Endothelial cell of umbilical vein (primary cell): ENCODE measurements at regions not wholly inside any gene's neighbourhood (a gene's known extent, or its start where the extent isn't known, plus 50 kb on each side); places are given as distances from the start of the nearest gene placed in this dataset.

Source experiments
- BruUV-seq: library from RNA; stranded (reverse); fragments of 400-500 nt; replicated peaks from 2 replicates; lab custom pipeline; 2021; lab: Mats Ljungman, UMichigan
- CTCF ChIA-PET: fragments of 300-600, 350-600 bp; sonication (Branson Sonifier 250); formaldehyde crosslinking; loops from one replicate; lab custom pipeline; 2021; ENCODE audit warnings: antibody characterized with exemption, inconsistent platforms; lab: Charles Lee
- POLR2A ChIA-PET: fragments of 300-600, 350-600 bp; sonication (Branson Sonifier 250); formaldehyde crosslinking; loops from one replicate; lab custom pipeline; 2021; ENCODE audit warnings: antibody characterized with exemption, inconsistent platforms; lab: Charles Lee
- DNase-seq: peaks from one replicate; pipeline ENCODE4 v3.0.0-alpha.2; 2011; ENCODE audit warnings: low read depth, low spot score
- FAIRE-seq: peaks from 2 replicates; lab custom pipeline; 2011; peaks lifted over from hg19 to GRCh38; lab: Jason Lieb, UNC
- H2AFZ ChIP-seq: 2 replicates; pipeline ENCODE4 v1.6.0; 2012; ENCODE audit warnings: low read depth, low read length, control low read depth, inconsistent platforms
- H3K27ac ChIP-seq: 2 replicates; pipeline ENCODE4 v1.5.1; 2011; ENCODE audit warnings: low read depth, mild to moderate bottlenecking, control low read depth, low read length, moderate library complexity; ENCODE audit not compliant: insufficient read depth
- H3K27me3 ChIP-seq, 2 experiments: 2 replicates each; pipeline versions ENCODE4 v1.6.0 to v1.6.1; 2011; ENCODE audit warnings: low read length in 2 of 2, mixed read lengths in 1 of 2; ENCODE audit not compliant: control insufficient read depth in 2 of 2, insufficient read depth in 2 of 2
- H3K36me3 ChIP-seq, 2 experiments: 2 replicates in 1 of 2; 3 replicates in 1 of 2; pipeline ENCODE4 v1.5.1; 2011; ENCODE audit warnings: low read length in 2 of 2, mild to moderate bottlenecking in 1 of 2, moderate library complexity in 1 of 2; ENCODE audit not compliant: control insufficient read depth in 2 of 2, insufficient read depth in 2 of 2; ENCODE audit errors: extremely low read depth in 1 of 2
- H3K4me1 ChIP-seq: 3 replicates; pipeline ENCODE4 v1.5.1; 2011; ENCODE audit warnings: mild to moderate bottlenecking, low read length; ENCODE audit not compliant: control insufficient read depth, insufficient read depth; ENCODE audit errors: extremely low read depth
- H3K4me2 ChIP-seq: 2 replicates; pipeline ENCODE4 v1.6.1; 2011; ENCODE audit warnings: low read length, control low read depth, mixed read lengths; ENCODE audit not compliant: insufficient read depth
- H3K4me3 ChIP-seq, 3 experiments: fragments of 200-600 bp in 1 of 3; sonication (generic), shearing (Covaris generic) in 1 of 3; replicated peaks in 1 of 3; 2 replicates each; pipeline ENCODE4 v1.5.1; 2011 to 2016; ENCODE audit warnings: control low read depth in 3 of 3, low read length in 3 of 3, mild to moderate bottlenecking in 2 of 3, inconsistent platforms in 1 of 3, low read depth in 1 of 3, moderate library complexity in 1 of 3; ENCODE audit not compliant: insufficient read depth in 1 of 3
- H3K79me2 ChIP-seq: 2 replicates; pipeline ENCODE4 v1.6.0; 2012; ENCODE audit warnings: low read length, inconsistent platforms; ENCODE audit not compliant: control insufficient read depth, insufficient read depth
- H3K9ac ChIP-seq: replicated peaks from 2 replicates; pipeline ENCODE3; 2011; ENCODE audit warnings: low read length, control low read depth; ENCODE audit not compliant: insufficient read depth; ENCODE audit errors: extremely low read depth
- H3K9me1 ChIP-seq: replicated peaks from 3 replicates; pipeline ENCODE4 v1.6.0; 2011; ENCODE audit warnings: mild to moderate bottlenecking, low read length; ENCODE audit not compliant: control insufficient read depth, insufficient read depth; ENCODE audit errors: extremely low read depth
- H3K9me3 ChIP-seq: replicated peaks from 2 replicates; pipeline ENCODE4 v1.5.1; 2012; ENCODE audit warnings: low read length, inconsistent platforms; ENCODE audit not compliant: control insufficient read depth, insufficient read depth
- H4K20me1 ChIP-seq: replicated peaks from 2 replicates; pipeline ENCODE3; 2011; ENCODE audit warnings: mild to moderate bottlenecking, low read length; ENCODE audit not compliant: control insufficient read depth, insufficient read depth; ENCODE audit errors: extremely low read depth
- CTCF ChIP-seq, 2 donors: IDR thresholded peaks; 1 replicate in 1 of 2; 2 replicates in 1 of 2; pipeline ENCODE4 v1.5.1; 2011; ENCODE audit warnings: low read length in 2 of 2, mild to moderate bottlenecking in 2 of 2, moderate library complexity in 2 of 2, control low read depth in 1 of 2, inconsistent platforms in 1 of 2, low read depth in 1 of 2; ENCODE audit not compliant: insufficient read depth in 1 of 2; ENCODE audit errors: extremely low read depth in 1 of 2
- EZH2 ChIP-seq: IDR thresholded peaks from 2 replicates; pipeline ENCODE4 v1.6.1; 2012; ENCODE audit warnings: borderline replicate concordance, low read depth, mild to moderate bottlenecking, moderate library complexity, low read length, inconsistent platforms; ENCODE audit not compliant: severe bottlenecking
- FOS ChIP-seq: IDR thresholded peaks from 2 replicates; pipeline ENCODE4 v1.6.1; 2011; ENCODE audit warnings: mild to moderate bottlenecking, low read length, moderate library complexity, borderline replicate concordance; ENCODE audit not compliant: insufficient read depth
- MYC ChIP-seq: IDR thresholded peaks from one replicate; pipeline ENCODE4 v1.6.1; 2011; ENCODE audit warnings: mild to moderate bottlenecking, low read depth, low read length
- POLR2A ChIP-seq: IDR thresholded peaks from 2 replicates; pipeline ENCODE4 v1.6.1; 2012; ENCODE audit warnings: low read depth, mild to moderate bottlenecking, control low read depth, low read length
- POLR2AphosphoS5 ChIP-seq: IDR thresholded peaks from 2 replicates; pipeline ENCODE4 v1.6.1; 2012; ENCODE audit warnings: low read depth, mild to moderate bottlenecking, control low read depth, low read length, moderate library complexity; ENCODE audit not compliant: insufficient read depth
- dilution Hi-C: fragments of 300-500 bp; cut with MboI; formaldehyde crosslinking; loops from one replicate; pipeline ENCODE4 v1.15.0; 2019; ENCODE audit warnings: low sequenced_read_pairs; ENCODE audit not compliant: extremely low pct_ligation_motif_present
- intact Hi-C: fragments of 100-400 bp; cut with micrococcal nuclease; formaldehyde crosslinking; loops from one replicate; pipeline ENCODE4 v1.10.0; 2022

GRCh38 chr12:91935296-91935695 lies 210.3 kb downstream of the BTG1 start:
- dilution Hi-C loops = no loop called here
- intact Hi-C loops = no loop called here

GRCh38 chr12:91931111-91931510 lies 214.5 kb downstream of the BTG1 start:
- POLR2A ChIA-PET = no interaction called here
- BruUV-seq = no TSS peak
- no peak for FAIRE-seq

More at GRCh38 chr12:91935296-91935695, 210.3 kb downstream of the BTG1 start:
- no peak for TF ChIP-seq POLR2AphosphoS5
- no peak overlapping the region for H3K27ac ChIP-seq
- no peak overlapping the region for H3K9ac ChIP-seq
- H3K9me1 ChIP-seq = no peaks in the 10 kb centered on the region
- no peak overlapping the region for H3K4me3 ChIP-seq
- H2AFZ ChIP-seq = no peak overlapping the region
- no peak overlapping the region for H3K4me2 ChIP-seq
- no peak for FAIRE-seq
- H3K27me3 ChIP-seq = no peaks in the 10 kb centered on the region
- H4K20me1 ChIP-seq = no peaks in the 10 kb centered on the region
- no peaks in the 10 kb centered on the region for H3K79me2 ChIP-seq
- CTCF ChIA-PET = interaction anchor here (2.4 kb wide), 1 partner anchor 553 kb away, joined by 6 read pairs; no protein-coding TSS in a partner anchor
- no peaks in the 10 kb centered on the region for H3K36me3 ChIP-seq
- POLR2A ChIA-PET = no interaction called here
- no peaks in the 10 kb centered on the region for H3K9me3 ChIP-seq
- DNase-seq = no peak
- no peaks in the 10 kb centered on the region for H3K4me1 ChIP-seq
- no TSS peak for BruUV-seq

More at GRCh38 chr12:91931111-91931510, 214.5 kb downstream of the BTG1 start:
- no peak overlapping the region for H2AFZ ChIP-seq
- dilution Hi-C loops = no loop called here
- no peaks in the 10 kb centered on the region for H4K20me1 ChIP-seq
- no peaks in the 10 kb centered on the region for H3K9me3 ChIP-seq
- H3K79me2 ChIP-seq = no peaks in the 10 kb centered on the region
- no peak for DNase-seq
- H3K27ac ChIP-seq = no peak overlapping the region
- no peaks in the 10 kb centered on the region for H3K9me1 ChIP-seq
- intact Hi-C loops = no loop called here
- H3K36me3 ChIP-seq = no peaks in the 10 kb centered on the region
- TF ChIP-seq MYC = no peak
- TF ChIP-seq EZH2 = no peak
- TF ChIP-seq FOS = no peak
- TF ChIP-seq POLR2A = no peak
- TF ChIP-seq POLR2AphosphoS5 = no peak
- TF ChIP-seq CTCF (IDR thresholded peaks at IDR 0.05; ENCODE audit: extremely low read depth in 1 of 2, insufficient read depth in 1 of 2, low read depth in 1 of 2, low read length in 2 of 2) = no peak
- CTCF ChIA-PET = no interaction called here
- no peak overlapping the region for H3K4me2 ChIP-seq
- H3K4me3 ChIP-seq = no peak overlapping the region
- no peaks in the 10 kb centered on the region for H3K27me3 ChIP-seq
- no peak overlapping the region for H3K9ac ChIP-seq
- peaks cover 10% of the 10 kb centered on the region for H3K4me1 ChIP-seq
